Epithelial cell of prostate (primary cell): ENCODE measurements at regions not wholly inside any gene's neighbourhood (a gene's known extent, or its start where the extent isn't known, plus 50 kb on each side); places are given as distances from the start of the nearest gene placed in this dataset.

Source experiments
- DNase-seq: peaks from one replicate; pipeline ENCODE4 v3.0.0-alpha.2; 2011; ENCODE audit warnings: low read depth, low spot score
- H3K27ac ChIP-seq: fragments of 450-650 bp; 2 replicates; pipeline ENCODE4 v1.5.1; 2017; ENCODE audit warnings: mild to moderate bottlenecking

DNA sequence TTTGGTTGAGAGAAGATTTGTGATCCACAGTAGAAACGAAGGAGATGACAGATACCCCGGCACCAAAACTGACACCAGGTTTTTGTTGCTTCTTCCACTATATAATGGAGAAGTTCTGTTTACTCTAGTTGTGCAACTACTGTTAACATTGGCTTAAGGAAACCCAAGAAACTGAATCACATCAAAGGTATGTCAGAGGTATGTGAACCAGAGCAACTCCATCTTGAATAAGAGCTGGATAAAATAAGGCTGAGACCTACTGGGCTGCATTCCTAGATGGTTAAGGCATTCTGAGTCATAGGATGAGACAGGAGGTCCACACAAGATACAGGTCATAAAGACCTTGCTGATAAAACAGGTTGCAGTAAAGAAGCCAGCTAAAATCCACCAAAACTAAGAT lies 173.7 kb upstream of the CAMK1G start:
- peak; percentile 92 for DNase-seq

GRCh38 chr1:209411491-209411929 lies 172.0 kb upstream of the CAMK1G start:
- H3K27ac ChIP-seq, result peak overlapping the region; percentile 100
- peak; percentile 87 for DNase-seq

More for the DNA sequence above, 173.7 kb upstream of the CAMK1G start:
- H3K27ac ChIP-seq, result peak overlapping the region; percentile 100

GRCh38 chr1:209412036-209412435 lies 171.5 kb upstream of the CAMK1G start:
- H3K27ac ChIP-seq, result peak overlapping the region; percentile 100

GRCh38 chr1:209412566-209412965 lies 170.9 kb upstream of the CAMK1G start:
- peak overlapping the region; percentile 100 for H3K27ac ChIP-seq

More at GRCh38 chr1:209412036-209412435, 171.5 kb upstream of the CAMK1G start:
- no peak for DNase-seq

GRCh38 chr1:209413062-209413461 lies 170.5 kb upstream of the CAMK1G start:
- peak overlapping the region; percentile 100 for H3K27ac ChIP-seq
- DNase-seq, result no peak

More at GRCh38 chr1:209412566-209412965, 170.9 kb upstream of the CAMK1G start:
- no peak for DNase-seq

DNA sequence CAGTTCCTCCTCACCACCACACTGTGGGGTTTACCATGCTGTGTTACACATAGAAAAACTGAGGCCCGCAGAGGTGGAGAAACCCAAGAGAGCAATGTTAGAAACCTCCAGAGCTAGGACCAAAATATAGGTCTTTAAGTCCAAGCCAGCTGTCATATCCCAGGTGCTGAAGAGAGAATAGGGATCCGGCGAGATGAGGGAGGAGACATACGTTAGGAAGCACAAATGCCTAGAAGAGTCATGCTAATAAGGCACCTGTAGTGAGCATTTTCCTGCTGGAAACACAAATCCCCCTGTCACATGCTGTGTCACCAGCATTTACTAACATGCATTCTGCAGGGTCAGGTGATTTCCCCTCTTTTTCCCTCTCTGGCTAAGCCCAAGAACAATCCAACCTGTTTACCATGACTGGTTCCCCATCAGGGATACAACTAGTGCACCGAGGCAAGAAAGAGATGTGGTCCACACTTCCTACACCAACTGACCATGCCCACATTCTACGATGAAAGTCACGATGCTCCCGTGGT lies 168.6 kb upstream of the CAMK1G start:
- no peak for DNase-seq
- peak overlapping the region; percentile 100 for H3K27ac ChIP-seq

DNA sequence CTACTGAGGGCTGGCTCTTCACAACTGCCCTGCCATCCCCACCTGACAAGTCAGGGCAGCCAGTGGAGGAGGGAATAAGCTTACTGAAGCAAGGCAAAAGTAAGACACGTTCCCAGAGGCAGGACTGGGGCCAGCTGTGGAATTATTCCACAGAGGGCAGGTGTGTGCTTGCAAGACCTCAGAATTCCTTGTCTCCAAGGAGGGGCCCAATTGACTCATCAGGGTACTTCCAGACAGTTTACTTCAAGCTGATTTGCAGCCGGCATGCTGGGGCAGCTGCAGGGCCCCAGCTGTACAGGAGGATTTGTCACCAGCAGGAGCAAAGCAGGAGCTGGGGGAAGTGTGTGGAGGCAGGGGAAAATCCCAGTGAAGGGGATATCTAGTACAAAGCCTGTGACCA lies 167.5 kb upstream of the CAMK1G start:
- DNase-seq, result peak; percentile 99
- peak overlapping the region; percentile 100 for H3K27ac ChIP-seq

- H3K27ac ChIP-seq, result peak overlapping the region; percentile 100
- DNase-seq, result no peak
Observed at GRCh38 chr1:209416716-209417115, 166.8 kb upstream of the CAMK1G start.

DNA sequence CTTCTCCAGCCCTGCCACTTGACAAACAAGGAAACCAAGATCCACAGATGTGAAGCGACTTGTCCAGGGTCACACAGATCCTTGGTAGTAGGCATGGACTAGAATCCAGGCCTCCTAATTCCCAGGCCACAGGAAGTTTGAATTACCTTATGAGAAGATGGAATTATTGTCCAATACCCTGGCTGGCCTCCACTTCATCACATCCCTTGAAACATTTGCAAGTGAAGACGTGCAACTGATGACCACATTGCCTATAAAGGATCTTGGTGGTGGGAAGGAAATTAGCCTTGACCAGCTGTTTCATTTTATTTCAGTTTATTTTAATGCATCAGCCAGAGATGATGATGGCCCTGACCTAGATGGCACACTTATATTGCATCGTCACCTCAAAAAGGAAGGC lies 165.8 kb upstream of the CAMK1G start:
- peak overlapping the region; percentile 100 for H3K27ac ChIP-seq
- no peak for DNase-seq

DNA sequence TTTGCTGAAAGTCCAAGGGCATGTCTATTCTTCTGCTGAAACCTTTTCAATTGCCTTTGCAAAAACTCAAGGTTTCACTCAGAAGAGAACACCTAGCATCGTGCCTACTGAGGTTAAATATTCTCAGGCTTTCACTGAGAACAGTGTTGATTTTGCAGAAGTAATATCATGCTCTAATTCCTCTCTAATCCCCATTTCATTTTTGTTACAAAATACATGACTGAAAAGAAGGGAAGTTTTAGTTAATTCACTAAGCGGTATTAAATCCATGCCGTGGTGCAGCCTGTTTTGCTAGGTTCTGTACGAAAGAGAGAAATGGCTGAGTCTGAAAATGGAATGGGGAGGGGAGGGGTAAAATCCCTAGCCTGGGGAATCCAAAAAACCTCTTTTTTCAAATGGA lies 163.2 kb upstream of the CAMK1G start:
- H3K27ac ChIP-seq, result peak overlapping the region; percentile 100
- no peak for DNase-seq

DNA sequence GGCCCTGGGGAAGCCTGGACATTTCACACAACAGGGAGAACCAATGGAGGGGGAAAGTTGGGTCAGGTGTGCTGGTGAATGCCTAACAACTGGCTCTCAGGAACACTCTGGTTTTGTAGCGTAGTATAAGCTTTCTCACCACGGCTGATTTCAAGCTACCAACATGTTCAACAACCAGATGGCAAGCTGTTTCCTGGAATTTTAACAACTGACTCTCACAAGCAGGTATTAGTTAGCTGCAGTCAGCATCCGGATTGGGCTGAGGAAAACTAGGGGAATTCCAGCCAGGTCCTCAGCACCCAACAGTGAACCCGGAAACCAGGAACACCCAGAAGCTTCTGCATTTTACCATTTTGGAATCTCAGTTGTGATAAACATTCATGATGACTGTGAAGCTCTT lies 162.3 kb upstream of the CAMK1G start:
- peak; percentile 73 for DNase-seq
- peak overlapping the region; percentile 100 for H3K27ac ChIP-seq

GRCh38 chr1:209421978-209422680 lies 161.4 kb upstream of the CAMK1G start:
- H3K27ac ChIP-seq, result peak overlapping the region; percentile 100
- DNase-seq, result no peak

DNA sequence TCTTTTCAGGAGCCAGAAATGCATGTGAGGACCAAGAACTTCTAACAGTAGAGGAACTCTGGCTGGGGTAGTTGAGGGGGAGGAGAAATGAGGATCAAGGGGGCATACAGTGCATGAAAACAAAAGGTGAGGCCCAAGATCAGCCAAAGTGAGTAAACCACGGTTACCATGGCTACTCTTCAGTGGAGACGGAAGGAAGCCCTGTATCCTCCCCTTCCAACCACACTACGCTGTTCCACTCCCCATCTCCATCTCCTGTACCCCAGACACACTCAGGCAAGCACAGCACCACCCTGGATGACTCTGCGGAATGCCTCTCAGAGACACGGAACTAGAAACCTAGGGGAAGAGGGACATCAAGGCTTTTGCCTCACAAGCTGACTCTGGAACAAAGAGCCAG lies 157.6 kb upstream of the CAMK1G start:
- no peak overlapping the region for H3K27ac ChIP-seq
- DNase-seq, result no peak

GRCh38 chr1:209427277-209427676 lies 156.2 kb upstream of the CAMK1G start:
- DNase-seq, result no peak
- peak overlapping the region; percentile 100 for H3K27ac ChIP-seq

DNA sequence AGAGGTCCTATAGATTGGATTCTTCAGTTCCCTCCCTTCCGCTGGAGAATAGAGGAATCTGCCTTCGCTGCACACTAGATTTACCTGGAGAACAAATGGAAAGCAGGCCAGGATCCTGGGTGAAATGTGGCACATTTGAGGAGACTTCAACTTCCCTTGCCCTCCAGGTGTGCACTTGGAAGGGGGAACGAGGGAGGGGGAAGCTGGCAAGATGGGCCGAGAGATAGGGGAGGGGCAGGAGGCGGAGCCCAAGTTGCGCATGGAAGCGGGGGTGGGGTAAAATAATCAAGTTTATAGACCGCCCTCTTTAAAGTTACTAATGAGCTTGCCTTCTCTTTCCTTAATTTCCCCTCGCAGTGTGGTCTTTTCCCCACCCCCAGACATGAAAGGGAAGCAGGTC lies 155.7 kb upstream of the CAMK1G start:
- no peak for DNase-seq
- peak overlapping the region; percentile 100 for H3K27ac ChIP-seq

GRCh38 chr1:209428241-209428921 lies 155.1 kb upstream of the CAMK1G start:
- peak; percentile 88 for DNase-seq
- H3K27ac ChIP-seq, result peak overlapping the region; percentile 100

DNA sequence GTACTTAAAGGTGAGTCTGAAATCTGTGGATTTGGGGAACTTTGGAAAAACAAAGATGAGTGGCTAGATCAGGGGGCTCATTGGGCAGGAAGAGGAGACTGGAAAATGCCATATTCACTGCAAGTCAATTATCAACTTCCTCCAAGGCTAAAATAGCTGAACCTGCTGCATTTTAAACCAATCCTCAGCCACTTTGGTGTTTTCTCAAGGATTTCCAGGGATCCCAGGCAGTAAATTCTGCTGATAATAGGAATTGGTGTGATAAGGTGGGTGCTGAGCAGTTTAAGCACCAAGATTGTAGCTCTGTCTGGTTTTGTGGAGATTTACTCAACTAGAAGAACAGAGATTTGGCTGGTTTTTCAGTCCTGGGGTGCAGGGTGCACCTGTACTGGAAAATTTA lies 153.9 kb upstream of the CAMK1G start:
- peak overlapping the region; percentile 100 for H3K27ac ChIP-seq
- no peak for DNase-seq

- DNase-seq, result no peak
- H3K27ac ChIP-seq, result peak overlapping the region; percentile 100
Observed at GRCh38 chr1:209430107-209430506, 153.4 kb upstream of the CAMK1G start.

GRCh38 chr1:209430821-209431259 lies 152.7 kb upstream of the CAMK1G start:
- peak; percentile 81 for DNase-seq
- peak overlapping the region; percentile 100 for H3K27ac ChIP-seq

- peak overlapping the region; percentile 100 for H3K27ac ChIP-seq
- no peak for DNase-seq
Observed at GRCh38 chr1:209431402-209431801, 152.1 kb upstream of the CAMK1G start.

GRCh38 chr1:209431813-209432442 lies 151.6 kb upstream of the CAMK1G start:
- peak overlapping the region; percentile 100 for H3K27ac ChIP-seq
- DNase-seq, result no peak
